Tibial nerve (tissue), 4 donors: ENCODE measurements at regions not wholly inside any gene's neighbourhood (a gene's known extent, or its start where the extent isn't known, plus 50 kb on each side); places are given as distances from the start of the nearest gene placed in this dataset.

Experiments
- DNase-seq, 2 donors: peaks; one replicate each; pipeline ENCODE4 v3.0.0-alpha.2; 2019; ENCODE audit warnings: low spot score in 2 of 2
- H3K27ac ChIP-seq, 4 donors: fragments of 200-600 bp; sonication (generic) in 3 of 4; one replicate each; pipeline ENCODE4 v1.5.1; 2017 to 2019; ENCODE audit warnings: mild to moderate bottlenecking in 1 of 4
- H3K27me3 ChIP-seq, 2 donors: fragments of 200-600 bp; sonication (generic) in 1 of 2; one replicate each; pipeline versions ENCODE4 v1.5.1 to v1.6.0; 2017 to 2019
- H3K36me3 ChIP-seq, 3 donors: fragments of 200-600 bp; sonication (generic); one replicate each; pipeline ENCODE4 v1.5.1; 2018 to 2019
- H3K4me1 ChIP-seq, 4 donors: fragments of 200-600 bp; sonication (generic) in 3 of 4; one replicate each; pipeline ENCODE4 v1.5.1; 2017 to 2019
- H3K4me3 ChIP-seq, 4 donors: fragments of 200-600 bp; sonication (generic) in 3 of 4; one replicate each; pipeline ENCODE4 v1.5.1; 2017 to 2019; ENCODE audit warnings: mild to moderate bottlenecking in 1 of 4, moderate library complexity in 1 of 4
- H3K9me3 ChIP-seq, 4 donors: fragments of 200-600 bp; sonication (generic) in 3 of 4; one replicate each; pipeline ENCODE4 v1.5.1; 2017 to 2019
- EP300 ChIP-seq, 2 donors: sonication (generic); formaldehyde crosslinking; IDR thresholded peaks; one replicate each; pipeline ENCODE4 v1.6.1; 2017; ENCODE audit warnings: antibody characterized with exemption in 2 of 2, mild to moderate bottlenecking in 1 of 2
- POLR2A ChIP-seq, 2 donors: fragments of 450-650 bp; IDR thresholded peaks; one replicate each; pipeline ENCODE4 v1.6.1; 2017; ENCODE audit warnings: antibody characterized with exemption in 2 of 2, mild to moderate bottlenecking in 2 of 2, moderate library complexity in 2 of 2
- WGBS, 2 donors: methylation state at CpG; one replicate each; pipeline ENCODE4 v1.1.5; 2018; 5-methylcytosine and 5-hydroxymethylcytosine counted together
- TF ChIP-seq, protein P1 (sequence below), 5 experiments: fragments of 200-600 bp in 3 of 5; fragments of 450-650 bp in 2 of 5; sonication (generic) in 3 of 5; IDR thresholded peaks; one replicate each; pipeline ENCODE4 v1.5.1; 2016 to 2019; ENCODE audit warnings: antibody characterized with exemption in 5 of 5, mild to moderate bottlenecking in 3 of 5, moderate library complexity in 2 of 5

- H3K4me3 ChIP-seq = no peak overlapping the region
- no peaks in the 10 kb centered on the region for H3K36me3 ChIP-seq
- 64 to 93% methylated on average over 2 of the region's 2 CpGs for WGBS, 2 donors
- H3K27ac ChIP-seq = no peak overlapping the region
- no peaks in the 10 kb centered on the region for H3K4me1 ChIP-seq
- TF ChIP-seq EP300 (IDR thresholded peaks at IDR 0.05) = no peak
- TF ChIP-seq, protein P1, sequence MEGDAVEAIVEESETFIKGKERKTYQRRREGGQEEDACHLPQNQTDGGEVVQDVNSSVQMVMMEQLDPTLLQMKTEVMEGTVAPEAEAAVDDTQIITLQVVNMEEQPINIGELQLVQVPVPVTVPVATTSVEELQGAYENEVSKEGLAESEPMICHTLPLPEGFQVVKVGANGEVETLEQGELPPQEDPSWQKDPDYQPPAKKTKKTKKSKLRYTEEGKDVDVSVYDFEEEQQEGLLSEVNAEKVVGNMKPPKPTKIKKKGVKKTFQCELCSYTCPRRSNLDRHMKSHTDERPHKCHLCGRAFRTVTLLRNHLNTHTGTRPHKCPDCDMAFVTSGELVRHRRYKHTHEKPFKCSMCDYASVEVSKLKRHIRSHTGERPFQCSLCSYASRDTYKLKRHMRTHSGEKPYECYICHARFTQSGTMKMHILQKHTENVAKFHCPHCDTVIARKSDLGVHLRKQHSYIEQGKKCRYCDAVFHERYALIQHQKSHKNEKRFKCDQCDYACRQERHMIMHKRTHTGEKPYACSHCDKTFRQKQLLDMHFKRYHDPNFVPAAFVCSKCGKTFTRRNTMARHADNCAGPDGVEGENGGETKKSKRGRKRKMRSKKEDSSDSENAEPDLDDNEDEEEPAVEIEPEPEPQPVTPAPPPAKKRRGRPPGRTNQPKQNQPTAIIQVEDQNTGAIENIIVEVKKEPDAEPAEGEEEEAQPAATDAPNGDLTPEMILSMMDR (IDR thresholded peaks at IDR 0.05) = no peak
- TF ChIP-seq POLR2A (IDR thresholded peaks at IDR 0.05) = no peak
- no peaks in the 10 kb centered on the region for H3K27me3 ChIP-seq
- no peaks in the 10 kb centered on the region for H3K9me3 ChIP-seq
- DNase-seq = no peak
Observed at GRCh38 chr3:65238652-65239051, 550.9 kb upstream of the ADAMTS9 start.

DNA sequence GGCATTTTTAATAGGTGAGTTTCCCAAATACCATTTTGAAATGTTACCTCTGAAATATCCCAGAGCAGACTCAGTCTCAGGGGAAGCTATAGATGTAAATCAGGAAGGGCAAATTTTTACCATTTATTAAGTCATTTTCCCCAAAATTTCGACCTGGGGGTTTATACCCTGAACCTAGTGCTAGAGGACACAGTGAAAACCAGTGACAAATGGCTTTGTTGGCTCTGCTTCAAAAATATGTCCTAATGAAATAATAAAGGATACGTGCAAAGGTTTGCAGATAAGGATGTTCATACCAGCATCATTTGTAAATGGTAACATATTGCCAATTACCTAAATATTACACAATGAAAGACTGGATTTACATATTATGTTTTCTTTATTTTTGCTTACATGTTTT lies 546.7 kb upstream of the ADAMTS9 start:
- no peak overlapping the region for H3K27ac ChIP-seq
- no peaks in the 10 kb centered on the region for H3K4me1 ChIP-seq
- no peaks in the 10 kb centered on the region for H3K9me3 ChIP-seq
- H3K4me3 ChIP-seq = no peak overlapping the region
- no peak for DNase-seq
- H3K36me3 ChIP-seq = no peaks in the 10 kb centered on the region
- 81 to 82% methylated on average over 2 of the region's 2 CpGs for WGBS, 2 donors
- no peaks in the 10 kb centered on the region for H3K27me3 ChIP-seq
- TF ChIP-seq POLR2A (IDR thresholded peaks at IDR 0.05) (no peak), EP300 (IDR thresholded peaks at IDR 0.05) (no peak)
- TF ChIP-seq, protein P1 (IDR thresholded peaks at IDR 0.05) = no peak

- Histone ChIP-seq H3K27ac (no peak overlapping the region), H3K4me1 (no peaks in the 10 kb centered on the region), H3K36me3 (no peaks in the 10 kb centered on the region), H3K27me3 (no peaks in the 10 kb centered on the region), H3K9me3 (no peaks in the 10 kb centered on the region), H3K4me3 (no peak overlapping the region)
- TF ChIP-seq POLR2A (IDR thresholded peaks at IDR 0.05) (no peak), EP300 (IDR thresholded peaks at IDR 0.05) (no peak)
- TF ChIP-seq, protein P1 (IDR thresholded peaks at IDR 0.05) = no peak
- DNase-seq = no peak
- WGBS, 2 donors = 81 to 83% methylated on average over 5 of the region's 5 CpGs
Observed at GRCh38 chr3:65233561-65233960, 545.8 kb upstream of the ADAMTS9 start.

GRCh38 chr3:65231544-65231943 lies 543.7 kb upstream of the ADAMTS9 start:
- Histone ChIP-seq H3K4me1 (no peaks in the 10 kb centered on the region), H3K4me3 (no peak overlapping the region), H3K27me3 (no peaks in the 10 kb centered on the region), H3K9me3 (no peaks in the 10 kb centered on the region), H3K36me3 (no peaks in the 10 kb centered on the region), H3K27ac (no peak overlapping the region)
- WGBS, 2 donors = 87% methylated on average over 4 of the region's 4 CpGs
- TF ChIP-seq POLR2A (IDR thresholded peaks at IDR 0.05) (no peak), EP300 (IDR thresholded peaks at IDR 0.05) (no peak)
- TF ChIP-seq, protein P1 (IDR thresholded peaks at IDR 0.05) = no peak
- no peak for DNase-seq

DNA sequence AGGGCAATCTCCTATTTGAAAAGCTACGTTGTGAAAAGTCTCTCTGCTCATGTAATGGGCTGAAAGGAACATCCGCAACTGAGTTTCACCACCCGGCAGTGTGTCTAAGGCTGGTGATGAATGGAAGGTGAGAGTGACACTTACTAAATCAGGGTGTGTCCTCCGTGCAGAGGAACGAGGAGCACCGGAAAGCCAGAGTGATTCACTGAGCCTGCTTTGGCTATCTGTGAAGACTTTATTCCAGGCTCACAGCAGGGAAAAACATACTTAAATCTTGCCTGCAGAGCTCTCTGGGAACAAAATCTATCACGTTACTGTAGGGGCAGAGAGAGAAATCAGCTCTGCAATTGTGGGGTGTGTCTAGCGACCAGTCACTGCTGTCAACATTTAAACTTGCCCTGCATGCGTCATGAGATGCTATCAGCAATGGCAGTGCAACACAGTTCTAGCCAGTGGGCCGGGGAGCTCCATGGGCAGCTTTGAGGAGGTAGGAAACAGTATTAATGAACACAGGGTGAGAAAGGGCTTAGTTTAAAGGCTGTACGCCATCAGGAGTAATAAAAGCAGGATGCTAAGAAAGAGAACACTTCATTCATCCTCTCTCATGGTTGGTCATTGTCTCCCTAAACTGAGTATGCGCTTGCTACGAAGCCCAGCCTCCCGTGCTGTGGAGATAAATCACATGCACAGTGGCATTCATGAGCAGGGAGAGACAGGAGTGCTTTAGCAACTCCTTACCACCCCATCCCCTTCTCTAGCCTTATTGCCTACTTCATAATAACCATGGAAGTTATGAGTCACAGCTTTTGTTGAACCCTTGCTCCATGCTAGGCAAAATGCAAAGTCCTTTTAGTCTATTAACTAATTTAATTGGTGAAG lies 542.7 kb upstream of the ADAMTS9 start:
- no peak overlapping the region for H3K27ac ChIP-seq
- H3K27me3 ChIP-seq = no peaks in the 10 kb centered on the region
- no peaks in the 10 kb centered on the region for H3K36me3 ChIP-seq
- TF ChIP-seq, protein P1 (IDR thresholded peaks at IDR 0.05) = no peak
- no peak for TF ChIP-seq EP300 (IDR thresholded peaks at IDR 0.05)
- TF ChIP-seq POLR2A (IDR thresholded peaks at IDR 0.05) = no peak
- WGBS, 2 donors = 82 to 83% methylated on average over 14 of the region's 14 CpGs
- no peak for DNase-seq
- H3K4me3 ChIP-seq = no peak overlapping the region
- no peaks in the 10 kb centered on the region for H3K9me3 ChIP-seq
- no peaks in the 10 kb centered on the region for H3K4me1 ChIP-seq
